GM18858 (cell line): ENCODE measurements at regions not wholly inside any gene's neighbourhood (a gene's known extent, or its start where the extent isn't known, plus 50 kb on each side); places are given as distances from the start of the nearest gene placed in this dataset.
"Not testable (repeated sequence)": the region's sequence is repeated elsewhere in the genome, so short reads cannot be mapped to it uniquely, and the experiment has no call there.

Source experiments
- ATAC-seq: cut with Tn5 transposase; IDR thresholded peaks from one replicate; pipeline ENCODE4 v1.9.1; 2021; ENCODE audit not compliant: unreplicated experiment

- no peak for ATAC-seq
Observed at GRCh38 chr6:167392631-167393316, 67.9 kb downstream of the TTLL2 start.

GRCh38 chr6:167393731-167394130 lies 68.8 kb downstream of the TTLL2 start:
- no peak for ATAC-seq

GRCh38 chr6:167394339-167394738 lies 69.5 kb downstream of the TTLL2 start:
- ATAC-seq = no peak

GRCh38 chr6:167394820-167395219 lies 69.9 kb downstream of the TTLL2 start:
- ATAC-seq = no peak

- no peak for ATAC-seq
Observed at GRCh38 chr6:167396068-167396658, 71.3 kb downstream of the TTLL2 start.

- no peak for ATAC-seq
Observed at GRCh38 chr6:167396659-167397490, 72.0 kb downstream of the TTLL2 start.

GRCh38 chr6:167397712-167398111 lies 72.8 kb downstream of the TTLL2 start:
- ATAC-seq = no peak

- ATAC-seq = no peak
Observed at GRCh38 chr6:167398214-167399050, 73.5 kb downstream of the TTLL2 start.

- no peak for ATAC-seq
Observed at GRCh38 chr6:167399051-167399387, 74.1 kb downstream of the TTLL2 start.

- no peak for ATAC-seq
Observed at GRCh38 chr6:167399599-167399998, 74.7 kb downstream of the TTLL2 start.

- ATAC-seq = no peak
Observed at GRCh38 chr6:167400482-167401138, 75.7 kb downstream of the TTLL2 start.

GRCh38 chr6:167401525-167402194 lies 76.8 kb downstream of the TTLL2 start:
- ATAC-seq = no peak

GRCh38 chr6:167402195-167402686 lies 77.4 kb downstream of the TTLL2 start:
- no peak for ATAC-seq

- ATAC-seq = no peak
Observed at GRCh38 chr6:167403427-167403826, 78.5 kb downstream of the TTLL2 start.

GRCh38 chr6:167404385-167405049 lies 79.6 kb downstream of the TTLL2 start:
- ATAC-seq = no peak

- ATAC-seq = no peak
Observed at GRCh38 chr6:167405778-167406532, 81.1 kb downstream of the TTLL2 start.

GRCh38 chr6:167406533-167407238 lies 81.8 kb downstream of the TTLL2 start:
- not testable (repeated sequence) for ATAC-seq
